Endothelial cell of umbilical vein (primary cell): ENCODE measurements at regions not wholly inside any gene's neighbourhood (a gene's known extent, or its start where the extent isn't known, plus 50 kb on each side); places are given as distances from the start of the nearest gene placed in this dataset.

Experiments used
- BruUV-seq: library from RNA; stranded (reverse); fragments of 400-500 nt; replicated peaks from 2 replicates; lab custom pipeline; 2021; lab: Mats Ljungman, UMichigan
- CTCF ChIA-PET: fragments of 300-600, 350-600 bp; sonication (Branson Sonifier 250); formaldehyde crosslinking; loops from one replicate; lab custom pipeline; 2021; ENCODE audit warnings: antibody characterized with exemption, inconsistent platforms; lab: Charles Lee
- POLR2A ChIA-PET: fragments of 300-600, 350-600 bp; sonication (Branson Sonifier 250); formaldehyde crosslinking; loops from one replicate; lab custom pipeline; 2021; ENCODE audit warnings: antibody characterized with exemption, inconsistent platforms; lab: Charles Lee
- DNase-seq: peaks from one replicate; pipeline ENCODE4 v3.0.0-alpha.2; 2011; ENCODE audit warnings: low read depth, low spot score
- FAIRE-seq: peaks from 2 replicates; lab custom pipeline; 2011; peaks lifted over from hg19 to GRCh38; lab: Jason Lieb, UNC
- H2AFZ ChIP-seq: 2 replicates; pipeline ENCODE4 v1.6.0; 2012; ENCODE audit warnings: low read depth, low read length, control low read depth, inconsistent platforms
- H3K27ac ChIP-seq: 2 replicates; pipeline ENCODE4 v1.5.1; 2011; ENCODE audit warnings: low read depth, mild to moderate bottlenecking, control low read depth, low read length, moderate library complexity; ENCODE audit not compliant: insufficient read depth
- H3K27me3 ChIP-seq, 2 experiments: 2 replicates each; pipeline versions ENCODE4 v1.6.0 to v1.6.1; 2011; ENCODE audit warnings: low read length in 2 of 2, mixed read lengths in 1 of 2; ENCODE audit not compliant: control insufficient read depth in 2 of 2, insufficient read depth in 2 of 2
- H3K36me3 ChIP-seq, 2 experiments: 2 replicates in 1 of 2; 3 replicates in 1 of 2; pipeline ENCODE4 v1.5.1; 2011; ENCODE audit warnings: low read length in 2 of 2, mild to moderate bottlenecking in 1 of 2, moderate library complexity in 1 of 2; ENCODE audit not compliant: control insufficient read depth in 2 of 2, insufficient read depth in 2 of 2; ENCODE audit errors: extremely low read depth in 1 of 2
- H3K4me1 ChIP-seq: 3 replicates; pipeline ENCODE4 v1.5.1; 2011; ENCODE audit warnings: mild to moderate bottlenecking, low read length; ENCODE audit not compliant: control insufficient read depth, insufficient read depth; ENCODE audit errors: extremely low read depth
- H3K4me2 ChIP-seq: 2 replicates; pipeline ENCODE4 v1.6.1; 2011; ENCODE audit warnings: low read length, control low read depth, mixed read lengths; ENCODE audit not compliant: insufficient read depth
- H3K4me3 ChIP-seq, 3 experiments: fragments of 200-600 bp in 1 of 3; sonication (generic), shearing (Covaris generic) in 1 of 3; replicated peaks in 1 of 3; 2 replicates each; pipeline ENCODE4 v1.5.1; 2011 to 2016; ENCODE audit warnings: control low read depth in 3 of 3, low read length in 3 of 3, mild to moderate bottlenecking in 2 of 3, inconsistent platforms in 1 of 3, low read depth in 1 of 3, moderate library complexity in 1 of 3; ENCODE audit not compliant: insufficient read depth in 1 of 3
- H3K79me2 ChIP-seq: 2 replicates; pipeline ENCODE4 v1.6.0; 2012; ENCODE audit warnings: low read length, inconsistent platforms; ENCODE audit not compliant: control insufficient read depth, insufficient read depth
- H3K9ac ChIP-seq: replicated peaks from 2 replicates; pipeline ENCODE3; 2011; ENCODE audit warnings: low read length, control low read depth; ENCODE audit not compliant: insufficient read depth; ENCODE audit errors: extremely low read depth
- H3K9me1 ChIP-seq: replicated peaks from 3 replicates; pipeline ENCODE4 v1.6.0; 2011; ENCODE audit warnings: mild to moderate bottlenecking, low read length; ENCODE audit not compliant: control insufficient read depth, insufficient read depth; ENCODE audit errors: extremely low read depth
- H3K9me3 ChIP-seq: replicated peaks from 2 replicates; pipeline ENCODE4 v1.5.1; 2012; ENCODE audit warnings: low read length, inconsistent platforms; ENCODE audit not compliant: control insufficient read depth, insufficient read depth
- H4K20me1 ChIP-seq: replicated peaks from 2 replicates; pipeline ENCODE3; 2011; ENCODE audit warnings: mild to moderate bottlenecking, low read length; ENCODE audit not compliant: control insufficient read depth, insufficient read depth; ENCODE audit errors: extremely low read depth
- CTCF ChIP-seq, 2 donors: IDR thresholded peaks; 1 replicate in 1 of 2; 2 replicates in 1 of 2; pipeline ENCODE4 v1.5.1; 2011; ENCODE audit warnings: low read length in 2 of 2, mild to moderate bottlenecking in 2 of 2, moderate library complexity in 2 of 2, control low read depth in 1 of 2, inconsistent platforms in 1 of 2, low read depth in 1 of 2; ENCODE audit not compliant: insufficient read depth in 1 of 2; ENCODE audit errors: extremely low read depth in 1 of 2
- EZH2 ChIP-seq: IDR thresholded peaks from 2 replicates; pipeline ENCODE4 v1.6.1; 2012; ENCODE audit warnings: borderline replicate concordance, low read depth, mild to moderate bottlenecking, moderate library complexity, low read length, inconsistent platforms; ENCODE audit not compliant: severe bottlenecking
- FOS ChIP-seq: IDR thresholded peaks from 2 replicates; pipeline ENCODE4 v1.6.1; 2011; ENCODE audit warnings: mild to moderate bottlenecking, low read length, moderate library complexity, borderline replicate concordance; ENCODE audit not compliant: insufficient read depth
- GATA2 ChIP-seq: IDR thresholded peaks from 2 replicates; pipeline ENCODE4 v1.7.0; 2011; ENCODE audit warnings: low read depth, mild to moderate bottlenecking, moderate library complexity, mixed read lengths, low read length; ENCODE audit not compliant: insufficient read length, insufficient read depth
- JUN ChIP-seq: IDR thresholded peaks from 2 replicates; pipeline ENCODE4 v1.6.1; 2011; ENCODE audit warnings: borderline replicate concordance, low read depth; ENCODE audit not compliant: insufficient read length, insufficient read depth
- MAX ChIP-seq: IDR thresholded peaks from 2 replicates; pipeline ENCODE4 v1.6.1; 2011; ENCODE audit not compliant: insufficient read depth, insufficient read length
- MYC ChIP-seq: IDR thresholded peaks from one replicate; pipeline ENCODE4 v1.6.1; 2011; ENCODE audit warnings: mild to moderate bottlenecking, low read depth, low read length
- POLR2A ChIP-seq: IDR thresholded peaks from 2 replicates; pipeline ENCODE4 v1.6.1; 2012; ENCODE audit warnings: low read depth, mild to moderate bottlenecking, control low read depth, low read length
- POLR2AphosphoS5 ChIP-seq: IDR thresholded peaks from 2 replicates; pipeline ENCODE4 v1.6.1; 2012; ENCODE audit warnings: low read depth, mild to moderate bottlenecking, control low read depth, low read length, moderate library complexity; ENCODE audit not compliant: insufficient read depth
- dilution Hi-C: fragments of 300-500 bp; cut with MboI; formaldehyde crosslinking; loops from one replicate; pipeline ENCODE4 v1.15.0; 2019; ENCODE audit warnings: low sequenced_read_pairs; ENCODE audit not compliant: extremely low pct_ligation_motif_present
- intact Hi-C: fragments of 100-400 bp; cut with micrococcal nuclease; formaldehyde crosslinking; loops from one replicate; pipeline ENCODE4 v1.10.0; 2022

GRCh38 chr2:66024391-66024790 is 410.5 kb upstream of the MEIS1 start:
- H3K4me2 ChIP-seq = no peak overlapping the region
- H4K20me1 ChIP-seq = no peaks in the 10 kb centered on the region
- H3K27ac ChIP-seq = no peak overlapping the region
- FAIRE-seq = no peak
- DNase-seq = no peak
- H3K9me1 ChIP-seq = no peaks in the 10 kb centered on the region
- no peaks in the 10 kb centered on the region for H3K9me3 ChIP-seq
- no peak overlapping the region for H2AFZ ChIP-seq
- no peaks in the 10 kb centered on the region for H3K79me2 ChIP-seq
- H3K27me3 ChIP-seq = no peaks in the 10 kb centered on the region
- H3K9ac ChIP-seq = no peak overlapping the region
- ChIA-PET POLR2A (no interaction called here), CTCF (no interaction called here)
- intact Hi-C loops (no loop called here), dilution Hi-C loops (no loop called here)
- TF ChIP-seq CTCF (IDR thresholded peaks at IDR 0.05; ENCODE audit: extremely low read depth in 1 of 2, insufficient read depth in 1 of 2, low read depth in 1 of 2, low read length in 2 of 2) (no peak), MYC (no peak), POLR2AphosphoS5 (no peak), FOS (no peak), GATA2 (no peak)
- no peak overlapping the region for H3K4me3 ChIP-seq
- H3K4me1 ChIP-seq = no peaks in the 10 kb centered on the region
- BruUV-seq = no TSS peak
- H3K36me3 ChIP-seq = no peaks in the 10 kb centered on the region

GRCh38 chr2:66021296-66021695 is 413.6 kb upstream of the MEIS1 start:
- dilution Hi-C loops (no loop called here), intact Hi-C loops (no loop called here)
- Histone ChIP-seq H3K9ac (no peak overlapping the region), H2AFZ (no peak overlapping the region), H3K9me3 (no peaks in the 10 kb centered on the region), H3K27ac (no peak overlapping the region), H3K4me1 (no peaks in the 10 kb centered on the region), H3K79me2 (no peaks in the 10 kb centered on the region), H4K20me1 (no peaks in the 10 kb centered on the region), H3K4me3 (no peak overlapping the region), H3K9me1 (no peaks in the 10 kb centered on the region), H3K36me3 (no peaks in the 10 kb centered on the region), H3K27me3 (no peaks in the 10 kb centered on the region), H3K4me2 (no peak overlapping the region)
- CTCF ChIA-PET = no interaction called here
- TF ChIP-seq MAX (no peak), POLR2AphosphoS5 (no peak), JUN (no peak), GATA2 (no peak), EZH2 (no peak), CTCF (IDR thresholded peaks at IDR 0.05; ENCODE audit: extremely low read depth in 1 of 2, insufficient read depth in 1 of 2, low read depth in 1 of 2, low read length in 2 of 2) (no peak), MYC (no peak), FOS (no peak), POLR2A (no peak)
- no TSS peak for BruUV-seq
- POLR2A ChIA-PET = no interaction called here
- DNase-seq = no peak
- no peak for FAIRE-seq
